Endothelial cell of umbilical vein (primary cell): ENCODE measurements at regions not wholly inside any gene's neighbourhood (a gene's known extent, or its start where the extent isn't known, plus 50 kb on each side); places are given as distances from the start of the nearest gene placed in this dataset.

Source experiments
- BruUV-seq: library from RNA; stranded (reverse); fragments of 400-500 nt; replicated peaks from 2 replicates; lab custom pipeline; 2021; lab: Mats Ljungman, UMichigan
- CTCF ChIA-PET: fragments of 300-600, 350-600 bp; sonication (Branson Sonifier 250); formaldehyde crosslinking; loops from one replicate; lab custom pipeline; 2021; ENCODE audit warnings: antibody characterized with exemption, inconsistent platforms; lab: Charles Lee
- POLR2A ChIA-PET: fragments of 300-600, 350-600 bp; sonication (Branson Sonifier 250); formaldehyde crosslinking; loops from one replicate; lab custom pipeline; 2021; ENCODE audit warnings: antibody characterized with exemption, inconsistent platforms; lab: Charles Lee
- DNase-seq: peaks from one replicate; pipeline ENCODE4 v3.0.0-alpha.2; 2011; ENCODE audit warnings: low read depth, low spot score
- FAIRE-seq: peaks from 2 replicates; lab custom pipeline; 2011; peaks lifted over from hg19 to GRCh38; lab: Jason Lieb, UNC
- H2AFZ ChIP-seq: 2 replicates; pipeline ENCODE4 v1.6.0; 2012; ENCODE audit warnings: low read depth, low read length, control low read depth, inconsistent platforms
- H3K27ac ChIP-seq: 2 replicates; pipeline ENCODE4 v1.5.1; 2011; ENCODE audit warnings: low read depth, mild to moderate bottlenecking, control low read depth, low read length, moderate library complexity; ENCODE audit not compliant: insufficient read depth
- H3K27me3 ChIP-seq, 2 experiments: 2 replicates each; pipeline versions ENCODE4 v1.6.0 to v1.6.1; 2011; ENCODE audit warnings: low read length in 2 of 2, mixed read lengths in 1 of 2; ENCODE audit not compliant: control insufficient read depth in 2 of 2, insufficient read depth in 2 of 2
- H3K36me3 ChIP-seq, 2 experiments: 2 replicates in 1 of 2; 3 replicates in 1 of 2; pipeline ENCODE4 v1.5.1; 2011; ENCODE audit warnings: low read length in 2 of 2, mild to moderate bottlenecking in 1 of 2, moderate library complexity in 1 of 2; ENCODE audit not compliant: control insufficient read depth in 2 of 2, insufficient read depth in 2 of 2; ENCODE audit errors: extremely low read depth in 1 of 2
- H3K4me1 ChIP-seq: 3 replicates; pipeline ENCODE4 v1.5.1; 2011; ENCODE audit warnings: mild to moderate bottlenecking, low read length; ENCODE audit not compliant: control insufficient read depth, insufficient read depth; ENCODE audit errors: extremely low read depth
- H3K4me2 ChIP-seq: 2 replicates; pipeline ENCODE4 v1.6.1; 2011; ENCODE audit warnings: low read length, control low read depth, mixed read lengths; ENCODE audit not compliant: insufficient read depth
- H3K4me3 ChIP-seq, 3 experiments: fragments of 200-600 bp in 1 of 3; sonication (generic), shearing (Covaris generic) in 1 of 3; replicated peaks in 1 of 3; 2 replicates each; pipeline ENCODE4 v1.5.1; 2011 to 2016; ENCODE audit warnings: control low read depth in 3 of 3, low read length in 3 of 3, mild to moderate bottlenecking in 2 of 3, inconsistent platforms in 1 of 3, low read depth in 1 of 3, moderate library complexity in 1 of 3; ENCODE audit not compliant: insufficient read depth in 1 of 3
- H3K79me2 ChIP-seq: 2 replicates; pipeline ENCODE4 v1.6.0; 2012; ENCODE audit warnings: low read length, inconsistent platforms; ENCODE audit not compliant: control insufficient read depth, insufficient read depth
- H3K9ac ChIP-seq: replicated peaks from 2 replicates; pipeline ENCODE3; 2011; ENCODE audit warnings: low read length, control low read depth; ENCODE audit not compliant: insufficient read depth; ENCODE audit errors: extremely low read depth
- H3K9me1 ChIP-seq: replicated peaks from 3 replicates; pipeline ENCODE4 v1.6.0; 2011; ENCODE audit warnings: mild to moderate bottlenecking, low read length; ENCODE audit not compliant: control insufficient read depth, insufficient read depth; ENCODE audit errors: extremely low read depth
- H3K9me3 ChIP-seq: replicated peaks from 2 replicates; pipeline ENCODE4 v1.5.1; 2012; ENCODE audit warnings: low read length, inconsistent platforms; ENCODE audit not compliant: control insufficient read depth, insufficient read depth
- H4K20me1 ChIP-seq: replicated peaks from 2 replicates; pipeline ENCODE3; 2011; ENCODE audit warnings: mild to moderate bottlenecking, low read length; ENCODE audit not compliant: control insufficient read depth, insufficient read depth; ENCODE audit errors: extremely low read depth
- EZH2 ChIP-seq: IDR thresholded peaks from 2 replicates; pipeline ENCODE4 v1.6.1; 2012; ENCODE audit warnings: borderline replicate concordance, low read depth, mild to moderate bottlenecking, moderate library complexity, low read length, inconsistent platforms; ENCODE audit not compliant: severe bottlenecking
- FOS ChIP-seq: IDR thresholded peaks from 2 replicates; pipeline ENCODE4 v1.6.1; 2011; ENCODE audit warnings: mild to moderate bottlenecking, low read length, moderate library complexity, borderline replicate concordance; ENCODE audit not compliant: insufficient read depth
- GATA2 ChIP-seq: IDR thresholded peaks from 2 replicates; pipeline ENCODE4 v1.7.0; 2011; ENCODE audit warnings: low read depth, mild to moderate bottlenecking, moderate library complexity, mixed read lengths, low read length; ENCODE audit not compliant: insufficient read length, insufficient read depth
- JUN ChIP-seq: IDR thresholded peaks from 2 replicates; pipeline ENCODE4 v1.6.1; 2011; ENCODE audit warnings: borderline replicate concordance, low read depth; ENCODE audit not compliant: insufficient read length, insufficient read depth
- MAX ChIP-seq: IDR thresholded peaks from 2 replicates; pipeline ENCODE4 v1.6.1; 2011; ENCODE audit not compliant: insufficient read depth, insufficient read length
- MYC ChIP-seq: IDR thresholded peaks from one replicate; pipeline ENCODE4 v1.6.1; 2011; ENCODE audit warnings: mild to moderate bottlenecking, low read depth, low read length
- POLR2A ChIP-seq: IDR thresholded peaks from 2 replicates; pipeline ENCODE4 v1.6.1; 2012; ENCODE audit warnings: low read depth, mild to moderate bottlenecking, control low read depth, low read length
- POLR2AphosphoS5 ChIP-seq: IDR thresholded peaks from 2 replicates; pipeline ENCODE4 v1.6.1; 2012; ENCODE audit warnings: low read depth, mild to moderate bottlenecking, control low read depth, low read length, moderate library complexity; ENCODE audit not compliant: insufficient read depth
- dilution Hi-C: fragments of 300-500 bp; cut with MboI; formaldehyde crosslinking; loops from one replicate; pipeline ENCODE4 v1.15.0; 2019; ENCODE audit warnings: low sequenced_read_pairs; ENCODE audit not compliant: extremely low pct_ligation_motif_present
- intact Hi-C: fragments of 100-400 bp; cut with micrococcal nuclease; formaldehyde crosslinking; loops from one replicate; pipeline ENCODE4 v1.10.0; 2022
- TF ChIP-seq, protein P1 (sequence below), 2 donors: IDR thresholded peaks; 1 replicate in 1 of 2; 2 replicates in 1 of 2; pipeline ENCODE4 v1.5.1; 2011; ENCODE audit warnings: low read length in 2 of 2, mild to moderate bottlenecking in 2 of 2, moderate library complexity in 2 of 2, control low read depth in 1 of 2, inconsistent platforms in 1 of 2, low read depth in 1 of 2; ENCODE audit not compliant: insufficient read depth in 1 of 2; ENCODE audit errors: extremely low read depth in 1 of 2

DNA sequence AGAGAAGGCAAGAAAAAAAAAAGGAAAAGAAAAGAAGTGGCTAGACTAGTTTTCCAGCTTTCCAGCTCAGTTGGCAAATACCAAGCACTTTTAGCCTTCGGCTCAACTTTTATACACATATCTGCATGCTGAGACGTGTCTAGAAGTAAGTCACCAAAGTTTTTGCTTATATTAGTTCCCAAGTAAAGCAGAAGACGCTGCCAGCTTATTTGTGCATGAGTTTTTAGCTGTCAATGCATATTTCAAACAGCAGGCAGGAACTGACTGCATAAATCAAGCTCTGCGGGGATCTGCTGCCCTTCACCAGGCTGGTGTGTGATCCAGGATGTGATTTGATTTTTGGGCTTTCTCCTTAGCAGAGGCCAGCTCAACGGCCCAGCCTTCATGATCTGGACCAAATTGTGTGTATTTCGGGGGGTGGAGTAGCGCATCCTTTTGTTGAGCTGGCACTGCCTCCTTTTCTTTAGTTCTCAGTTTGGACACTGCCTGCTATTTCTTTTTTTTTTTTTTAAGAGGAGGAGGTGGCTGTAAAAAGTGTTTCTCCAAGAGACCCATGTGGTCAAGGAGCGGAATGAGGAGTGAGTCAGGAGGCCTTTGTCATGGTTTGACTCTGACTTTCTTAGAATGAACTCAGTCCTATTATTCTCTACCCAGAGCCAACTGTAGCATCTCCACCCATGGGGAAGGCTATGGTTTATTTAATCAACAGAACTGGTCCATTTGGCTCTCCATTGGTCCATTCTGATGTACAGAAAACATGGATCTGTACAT, 162.6 kb upstream of the XYLT1 start:
- Histone ChIP-seq H3K4me3 (no peak overlapping the region), H3K27ac (no peak overlapping the region), H3K9me1 (no peaks in the 10 kb centered on the region), H4K20me1 (no peaks in the 10 kb centered on the region), H3K9me3 (no peaks in the 10 kb centered on the region), H3K27me3 (no peaks in the 10 kb centered on the region), H2AFZ (no peak overlapping the region), H3K9ac (no peak overlapping the region), H3K36me3 (no peaks in the 10 kb centered on the region), H3K4me2 (no peak overlapping the region), H3K4me1 (no peaks in the 10 kb centered on the region), H3K79me2 (no peaks in the 10 kb centered on the region)
- CTCF ChIA-PET: no interaction called here
- intact Hi-C loops: no loop called here
- POLR2A ChIA-PET: no interaction called here
- BruUV-seq: no TSS peak
- DNase-seq (no peak), FAIRE-seq (no peak)
- dilution Hi-C loops: no loop called here
- no peak for TF ChIP-seq MYC
- TF ChIP-seq EZH2: no peak
- TF ChIP-seq POLR2A: no peak
- TF ChIP-seq, protein P1, sequence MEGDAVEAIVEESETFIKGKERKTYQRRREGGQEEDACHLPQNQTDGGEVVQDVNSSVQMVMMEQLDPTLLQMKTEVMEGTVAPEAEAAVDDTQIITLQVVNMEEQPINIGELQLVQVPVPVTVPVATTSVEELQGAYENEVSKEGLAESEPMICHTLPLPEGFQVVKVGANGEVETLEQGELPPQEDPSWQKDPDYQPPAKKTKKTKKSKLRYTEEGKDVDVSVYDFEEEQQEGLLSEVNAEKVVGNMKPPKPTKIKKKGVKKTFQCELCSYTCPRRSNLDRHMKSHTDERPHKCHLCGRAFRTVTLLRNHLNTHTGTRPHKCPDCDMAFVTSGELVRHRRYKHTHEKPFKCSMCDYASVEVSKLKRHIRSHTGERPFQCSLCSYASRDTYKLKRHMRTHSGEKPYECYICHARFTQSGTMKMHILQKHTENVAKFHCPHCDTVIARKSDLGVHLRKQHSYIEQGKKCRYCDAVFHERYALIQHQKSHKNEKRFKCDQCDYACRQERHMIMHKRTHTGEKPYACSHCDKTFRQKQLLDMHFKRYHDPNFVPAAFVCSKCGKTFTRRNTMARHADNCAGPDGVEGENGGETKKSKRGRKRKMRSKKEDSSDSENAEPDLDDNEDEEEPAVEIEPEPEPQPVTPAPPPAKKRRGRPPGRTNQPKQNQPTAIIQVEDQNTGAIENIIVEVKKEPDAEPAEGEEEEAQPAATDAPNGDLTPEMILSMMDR (IDR thresholded peaks at IDR 0.05; ENCODE audit: extremely low read depth in 1 of 2, insufficient read depth in 1 of 2, low read depth in 1 of 2, low read length in 2 of 2): no peak
- no peak for TF ChIP-seq GATA2
- TF ChIP-seq JUN: no peak
- no peak for TF ChIP-seq MAX
- TF ChIP-seq FOS: no peak
- TF ChIP-seq POLR2AphosphoS5: no peak
